GM23338 (cell line): ENCODE measurements at regions not wholly inside any gene's neighbourhood (a gene's known extent, or its start where the extent isn't known, plus 50 kb on each side); places are given as distances from the start of the nearest gene placed in this dataset.

ENCODE experiments used
- ATAC-seq: fragments of 200-7000 bp; cut with Tn5 transposase; 3 replicates; pipeline ENCODE4 v1.9.1; 2020
- DNase-seq: peaks from one replicate; pipeline ENCODE4 v3.0.0-alpha.2; 2015; ENCODE audit warnings: low spot score
- H2AFZ ChIP-seq: fragments of 200-600 bp; sonication (generic); 2 replicates; pipeline ENCODE4 v1.8.0; 2016; ENCODE audit warnings: antibody characterized with exemption, mild to moderate bottlenecking, moderate library complexity
- H3F3A ChIP-seq: fragments of 200-600 bp; sonication (generic); replicated peaks from 2 replicates; pipeline ENCODE4 v1.8.0; 2017; ENCODE audit warnings: antibody characterized with exemption, mixed run types, low read depth
- H3K27ac ChIP-seq: fragments of 200-600 bp; sonication (generic); 2 replicates; pipeline ENCODE4 v1.6.1; 2016; ENCODE audit warnings: low read depth
- H3K27me3 ChIP-seq: fragments of 200-600 bp; sonication (generic); 2 replicates; pipeline ENCODE4 v1.8.0; 2016; ENCODE audit warnings: mild to moderate bottlenecking, mixed run types, moderate library complexity; ENCODE audit not compliant: insufficient read depth
- H3K36me3 ChIP-seq: fragments of 200-600 bp; sonication (generic); 2 replicates; pipeline ENCODE4 v1.8.0; 2016; ENCODE audit warnings: mild to moderate bottlenecking; ENCODE audit not compliant: insufficient read depth
- H3K4me1 ChIP-seq: fragments of 200-600 bp; sonication (generic); 2 replicates; pipeline ENCODE4 v1.8.0; 2016; ENCODE audit warnings: mild to moderate bottlenecking, moderate library complexity; ENCODE audit not compliant: insufficient read depth
- H3K4me2 ChIP-seq: fragments of 200-600 bp; sonication (generic); 2 replicates; pipeline ENCODE4 v1.7.1; 2017; ENCODE audit warnings: mixed run types
- H3K4me3 ChIP-seq: fragments of 200-600 bp; sonication (generic); 2 replicates; pipeline ENCODE4 v1.6.1; 2016; ENCODE audit warnings: mixed run types
- H3K79me2 ChIP-seq: fragments of 200-600 bp; sonication (generic); replicated peaks from 2 replicates; pipeline ENCODE4 v1.8.0; 2017; ENCODE audit warnings: mild to moderate bottlenecking; ENCODE audit not compliant: insufficient read depth
- H3K9me2 ChIP-seq: fragments of 200-600 bp; sonication (generic); 2 replicates; pipeline ENCODE4 v1.8.0; 2017; ENCODE audit not compliant: insufficient read depth
- H4K20me1 ChIP-seq: fragments of 200-600 bp; sonication (generic); replicated peaks from 2 replicates; pipeline ENCODE4 v1.8.0; 2017; ENCODE audit warnings: mild to moderate bottlenecking; ENCODE audit not compliant: insufficient read depth
- H3K27ac Mint-ChIP-seq: 2 replicates; pipeline ENCODE4 v1.8.0; 2020; ENCODE audit warnings: inconsistent platforms, mild to moderate bottlenecking, moderate library complexity, mixed read lengths
- H3K27me3 Mint-ChIP-seq: 3 replicates; pipeline ENCODE4 v1.8.0; 2022; ENCODE audit warnings: low read depth, mild to moderate bottlenecking, moderate library complexity, mixed read lengths, inconsistent platforms; ENCODE audit not compliant: insufficient read depth, poor library complexity
- H3K36me3 Mint-ChIP-seq: 3 replicates; pipeline ENCODE4 v1.8.0; 2021; ENCODE audit warnings: low read depth, mild to moderate bottlenecking, inconsistent platforms, moderate library complexity, mixed read lengths
- H3K4me1 Mint-ChIP-seq: 3 replicates; pipeline ENCODE4 v1.8.0; 2020; ENCODE audit warnings: mild to moderate bottlenecking, inconsistent platforms, mixed read lengths
- H3K4me3 Mint-ChIP-seq: 3 replicates; pipeline ENCODE4 v1.8.0; 2021; ENCODE audit warnings: moderate library complexity, mild to moderate bottlenecking, inconsistent platforms, mixed read lengths
- H3K9me3 Mint-ChIP-seq: 3 replicates; pipeline ENCODE4 v1.8.0; 2020; ENCODE audit warnings: moderate library complexity, mild to moderate bottlenecking, inconsistent platforms, mixed read lengths
- CREB1 ChIP-seq: fragments of 250-450 bp; sonication (Bioruptor Pico); IDR thresholded peaks from 2 replicates; pipeline ENCODE4 v1.5.0; 2020; ENCODE audit warnings: low read depth, mild to moderate bottlenecking, moderate library complexity
- POLR2AphosphoS5 ChIP-seq: IDR thresholded peaks from 2 replicates; pipeline ENCODE4 v1.6.1; 2016; ENCODE audit warnings: antibody characterized with exemption, low read depth
- STAT1 ChIP-seq: IDR thresholded peaks from one replicate; pipeline ENCODE4 v1.6.1; 2016; ENCODE audit warnings: antibody characterized with exemption; ENCODE audit not compliant: unreplicated experiment
- TF ChIP-seq, protein P1 (sequence below), 2 experiments: fragments of 200-600 bp in 1 of 2; sonication (generic) in 1 of 2; conservative IDR thresholded peaks; 2 replicates each; pipeline versions ENCODE4 v1.5.1 to v1.6.1; 2016 to 2017; ENCODE audit warnings: antibody characterized with exemption in 2 of 2, low read depth in 2 of 2, mild to moderate bottlenecking in 2 of 2, moderate library complexity in 1 of 2
- TF ChIP-seq, protein P2 (sequence below): fragments of 250-450 bp; sonication (Bioruptor Pico); IDR thresholded peaks from 2 replicates; pipeline ENCODE4 v1.5.0; 2020; ENCODE audit warnings: mild to moderate bottlenecking, moderate library complexity
- TF ChIP-seq, protein P3 (sequence below): IDR thresholded peaks from 2 replicates; pipeline ENCODE4 v1.6.1; 2016; ENCODE audit warnings: antibody characterized with exemption

GRCh38 chr13:86937316-86937715 lies 733.9 kb upstream of the SLITRK5 start:
- no peaks in the 10 kb centered on the region for H3F3A ChIP-seq
- TF ChIP-seq POLR2AphosphoS5: no peak
- H3K9me2 ChIP-seq: no peaks in the 10 kb centered on the region
- H3K4me3 ChIP-seq: no peak overlapping the region
- peaks cover 19% of the 10 kb centered on the region for H3K4me1 ChIP-seq
- Mint-ChIP-seq H3K27me3 (peaks cover 5% of the 10 kb centered on the region), H3K4me1 (peaks cover 18% of the 10 kb centered on the region), H3K27ac (no peak overlapping the region), H3K4me3 (no peak overlapping the region), H3K9me3 (no peaks in the 10 kb centered on the region), H3K36me3 (0 out of 3 replicates have a peak, but pooled peaks cover 4% of the 10 kb centered on the region)
- H3K27ac ChIP-seq: no peak overlapping the region
- ATAC-seq (no peak), DNase-seq (no peak)
- no peaks in the 10 kb centered on the region for H3K79me2 ChIP-seq
- H3K4me2 ChIP-seq: no peak overlapping the region
- no peak overlapping the region for H2AFZ ChIP-seq
- H4K20me1 ChIP-seq: no peaks in the 10 kb centered on the region
- H3K27me3 ChIP-seq: no peaks in the 10 kb centered on the region
- no peaks in the 10 kb centered on the region for H3K36me3 ChIP-seq

- no peak overlapping the region for H3K4me2 ChIP-seq
- H3K9me2 ChIP-seq: no peaks in the 10 kb centered on the region; the same call in 1 of the 2 replicates
- no peaks in the 10 kb centered on the region for H3K27me3 ChIP-seq
- no peaks in the 10 kb centered on the region for H3K36me3 ChIP-seq
- no peak overlapping the region for H3K4me3 Mint-ChIP-seq
- no peak overlapping the region for H3K4me3 ChIP-seq
- H3K4me1 ChIP-seq: no peaks in the 10 kb centered on the region
- no peaks in the 10 kb centered on the region for H3K4me1 Mint-ChIP-seq
- ATAC-seq (no peak), DNase-seq (no peak)
- no peak overlapping the region for H3K27ac ChIP-seq
- no peaks in the 10 kb centered on the region for H3K9me3 Mint-ChIP-seq
- peaks cover 2% of the 10 kb centered on the region; the same call in 1 of the 3 replicates for H3K36me3 Mint-ChIP-seq
- H4K20me1 ChIP-seq: no peaks in the 10 kb centered on the region
- no peak overlapping the region for H3K27ac Mint-ChIP-seq
- H3K27me3 Mint-ChIP-seq: no peaks in the 10 kb centered on the region
- TF ChIP-seq, protein P1, sequence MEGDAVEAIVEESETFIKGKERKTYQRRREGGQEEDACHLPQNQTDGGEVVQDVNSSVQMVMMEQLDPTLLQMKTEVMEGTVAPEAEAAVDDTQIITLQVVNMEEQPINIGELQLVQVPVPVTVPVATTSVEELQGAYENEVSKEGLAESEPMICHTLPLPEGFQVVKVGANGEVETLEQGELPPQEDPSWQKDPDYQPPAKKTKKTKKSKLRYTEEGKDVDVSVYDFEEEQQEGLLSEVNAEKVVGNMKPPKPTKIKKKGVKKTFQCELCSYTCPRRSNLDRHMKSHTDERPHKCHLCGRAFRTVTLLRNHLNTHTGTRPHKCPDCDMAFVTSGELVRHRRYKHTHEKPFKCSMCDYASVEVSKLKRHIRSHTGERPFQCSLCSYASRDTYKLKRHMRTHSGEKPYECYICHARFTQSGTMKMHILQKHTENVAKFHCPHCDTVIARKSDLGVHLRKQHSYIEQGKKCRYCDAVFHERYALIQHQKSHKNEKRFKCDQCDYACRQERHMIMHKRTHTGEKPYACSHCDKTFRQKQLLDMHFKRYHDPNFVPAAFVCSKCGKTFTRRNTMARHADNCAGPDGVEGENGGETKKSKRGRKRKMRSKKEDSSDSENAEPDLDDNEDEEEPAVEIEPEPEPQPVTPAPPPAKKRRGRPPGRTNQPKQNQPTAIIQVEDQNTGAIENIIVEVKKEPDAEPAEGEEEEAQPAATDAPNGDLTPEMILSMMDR (conservative IDR thresholded peaks at IDR 0.05; ENCODE audit: low read depth in 2 of 2): no peak
- TF ChIP-seq, protein P2, sequence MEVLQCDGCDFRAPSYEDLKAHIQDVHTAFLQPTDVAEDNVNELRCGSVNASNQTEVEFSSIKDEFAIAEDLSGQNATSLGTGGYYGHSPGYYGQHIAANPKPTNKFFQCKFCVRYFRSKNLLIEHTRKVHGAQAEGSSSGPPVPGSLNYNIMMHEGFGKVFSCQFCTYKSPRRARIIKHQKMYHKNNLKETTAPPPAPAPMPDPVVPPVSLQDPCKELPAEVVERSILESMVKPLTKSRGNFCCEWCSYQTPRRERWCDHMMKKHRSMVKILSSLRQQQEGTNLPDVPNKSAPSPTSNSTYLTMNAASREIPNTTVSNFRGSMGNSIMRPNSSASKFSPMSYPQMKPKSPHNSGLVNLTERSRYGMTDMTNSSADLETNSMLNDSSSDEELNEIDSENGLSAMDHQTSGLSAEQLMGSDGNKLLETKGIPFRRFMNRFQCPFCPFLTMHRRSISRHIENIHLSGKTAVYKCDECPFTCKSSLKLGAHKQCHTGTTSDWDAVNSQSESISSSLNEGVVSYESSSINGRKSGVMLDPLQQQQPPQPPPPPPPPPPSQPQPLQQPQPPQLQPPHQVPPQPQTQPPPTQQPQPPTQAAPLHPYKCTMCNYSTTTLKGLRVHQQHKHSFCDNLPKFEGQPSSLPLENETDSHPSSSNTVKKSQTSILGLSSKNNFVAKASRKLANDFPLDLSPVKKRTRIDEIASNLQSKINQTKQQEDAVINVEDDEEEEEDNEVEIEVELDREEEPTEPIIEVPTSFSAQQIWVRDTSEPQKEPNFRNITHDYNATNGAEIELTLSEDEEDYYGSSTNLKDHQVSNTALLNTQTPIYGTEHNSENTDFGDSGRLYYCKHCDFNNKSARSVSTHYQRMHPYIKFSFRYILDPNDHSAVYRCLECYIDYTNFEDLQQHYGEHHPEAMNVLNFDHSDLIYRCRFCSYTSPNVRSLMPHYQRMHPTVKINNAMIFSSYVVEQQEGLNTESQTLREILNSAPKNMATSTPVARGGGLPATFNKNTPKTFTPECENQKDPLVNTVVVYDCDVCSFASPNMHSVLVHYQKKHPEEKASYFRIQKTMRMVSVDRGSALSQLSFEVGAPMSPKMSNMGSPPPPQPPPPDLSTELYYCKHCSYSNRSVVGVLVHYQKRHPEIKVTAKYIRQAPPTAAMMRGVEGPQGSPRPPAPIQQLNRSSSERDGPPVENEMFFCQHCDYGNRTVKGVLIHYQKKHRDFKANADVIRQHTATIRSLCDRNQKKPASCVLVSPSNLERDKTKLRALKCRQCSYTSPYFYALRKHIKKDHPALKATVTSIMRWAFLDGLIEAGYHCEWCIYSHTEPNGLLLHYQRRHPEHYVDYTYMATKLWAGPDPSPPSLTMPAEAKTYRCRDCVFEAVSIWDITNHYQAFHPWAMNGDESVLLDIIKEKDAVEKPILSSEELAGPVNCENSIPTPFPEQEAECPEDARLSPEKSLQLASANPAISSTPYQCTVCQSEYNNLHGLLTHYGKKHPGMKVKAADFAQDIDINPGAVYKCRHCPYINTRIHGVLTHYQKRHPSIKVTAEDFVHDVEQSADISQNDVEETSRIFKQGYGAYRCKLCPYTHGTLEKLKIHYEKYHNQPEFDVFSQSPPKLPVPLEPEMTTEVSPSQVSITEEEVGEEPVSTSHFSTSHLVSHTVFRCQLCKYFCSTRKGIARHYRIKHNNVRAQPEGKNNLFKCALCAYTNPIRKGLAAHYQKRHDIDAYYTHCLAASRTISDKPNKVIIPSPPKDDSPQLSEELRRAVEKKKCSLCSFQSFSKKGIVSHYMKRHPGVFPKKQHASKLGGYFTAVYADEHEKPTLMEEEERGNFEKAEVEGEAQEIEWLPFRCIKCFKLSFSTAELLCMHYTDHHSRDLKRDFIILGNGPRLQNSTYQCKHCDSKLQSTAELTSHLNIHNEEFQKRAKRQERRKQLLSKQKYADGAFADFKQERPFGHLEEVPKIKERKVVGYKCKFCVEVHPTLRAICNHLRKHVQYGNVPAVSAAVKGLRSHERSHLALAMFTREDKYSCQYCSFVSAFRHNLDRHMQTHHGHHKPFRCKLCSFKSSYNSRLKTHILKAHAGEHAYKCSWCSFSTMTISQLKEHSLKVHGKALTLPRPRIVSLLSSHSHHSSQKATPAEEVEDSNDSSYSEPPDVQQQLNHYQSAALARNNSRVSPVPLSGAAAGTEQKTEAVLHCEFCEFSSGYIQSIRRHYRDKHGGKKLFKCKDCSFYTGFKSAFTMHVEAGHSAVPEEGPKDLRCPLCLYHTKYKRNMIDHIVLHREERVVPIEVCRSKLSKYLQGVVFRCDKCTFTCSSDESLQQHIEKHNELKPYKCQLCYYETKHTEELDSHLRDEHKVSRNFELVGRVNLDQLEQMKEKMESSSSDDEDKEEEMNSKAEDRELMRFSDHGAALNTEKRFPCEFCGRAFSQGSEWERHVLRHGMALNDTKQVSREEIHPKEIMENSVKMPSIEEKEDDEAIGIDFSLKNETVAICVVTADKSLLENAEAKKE (CRISPR knock-in tag): no peak
- no peak for TF ChIP-seq STAT1
- no peak for TF ChIP-seq CREB1 (CRISPR knock-in tag)
- TF ChIP-seq, protein P3, sequence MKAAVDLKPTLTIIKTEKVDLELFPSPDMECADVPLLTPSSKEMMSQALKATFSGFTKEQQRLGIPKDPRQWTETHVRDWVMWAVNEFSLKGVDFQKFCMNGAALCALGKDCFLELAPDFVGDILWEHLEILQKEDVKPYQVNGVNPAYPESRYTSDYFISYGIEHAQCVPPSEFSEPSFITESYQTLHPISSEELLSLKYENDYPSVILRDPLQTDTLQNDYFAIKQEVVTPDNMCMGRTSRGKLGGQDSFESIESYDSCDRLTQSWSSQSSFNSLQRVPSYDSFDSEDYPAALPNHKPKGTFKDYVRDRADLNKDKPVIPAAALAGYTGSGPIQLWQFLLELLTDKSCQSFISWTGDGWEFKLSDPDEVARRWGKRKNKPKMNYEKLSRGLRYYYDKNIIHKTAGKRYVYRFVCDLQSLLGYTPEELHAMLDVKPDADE: no peak
- no peaks in the 10 kb centered on the region for H3K79me2 ChIP-seq
- no peak overlapping the region for H2AFZ ChIP-seq
- no peaks in the 10 kb centered on the region for H3F3A ChIP-seq
Observed at GRCh38 chr13:86945584-86945983, 725.6 kb upstream of the SLITRK5 start.
